ENCODE measurements at regions not wholly inside any gene's neighbourhood (a gene's known extent, or its start where the extent isn't known, plus 50 kb on each side); places are given as distances from the start of the nearest gene placed in this dataset.
"Not testable (repeated sequence)": the region's sequence is repeated elsewhere in the genome, so short reads cannot be mapped to it uniquely, and the experiment has no call there.

DNA sequence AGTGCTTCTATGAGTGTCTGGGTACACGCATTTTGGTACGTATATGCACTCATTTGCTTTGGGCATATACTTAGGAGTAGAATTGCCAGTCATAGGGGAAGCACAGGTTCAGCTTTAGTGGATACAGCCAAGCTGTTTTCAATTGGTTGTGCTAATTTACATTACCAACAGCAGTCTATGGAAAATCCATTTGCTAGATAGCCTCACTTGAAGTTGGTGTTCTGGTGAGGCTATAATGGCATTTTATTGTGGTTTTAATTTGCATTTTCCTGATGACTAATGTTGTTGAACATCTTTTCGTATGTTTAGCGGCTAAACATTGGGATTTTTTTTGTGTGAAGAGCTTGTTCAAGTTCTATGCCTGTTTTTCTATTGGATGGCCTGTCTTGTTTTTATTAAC, 76.8 kb upstream of the ANKH start:
- no peak for DNase-seq

DNA sequence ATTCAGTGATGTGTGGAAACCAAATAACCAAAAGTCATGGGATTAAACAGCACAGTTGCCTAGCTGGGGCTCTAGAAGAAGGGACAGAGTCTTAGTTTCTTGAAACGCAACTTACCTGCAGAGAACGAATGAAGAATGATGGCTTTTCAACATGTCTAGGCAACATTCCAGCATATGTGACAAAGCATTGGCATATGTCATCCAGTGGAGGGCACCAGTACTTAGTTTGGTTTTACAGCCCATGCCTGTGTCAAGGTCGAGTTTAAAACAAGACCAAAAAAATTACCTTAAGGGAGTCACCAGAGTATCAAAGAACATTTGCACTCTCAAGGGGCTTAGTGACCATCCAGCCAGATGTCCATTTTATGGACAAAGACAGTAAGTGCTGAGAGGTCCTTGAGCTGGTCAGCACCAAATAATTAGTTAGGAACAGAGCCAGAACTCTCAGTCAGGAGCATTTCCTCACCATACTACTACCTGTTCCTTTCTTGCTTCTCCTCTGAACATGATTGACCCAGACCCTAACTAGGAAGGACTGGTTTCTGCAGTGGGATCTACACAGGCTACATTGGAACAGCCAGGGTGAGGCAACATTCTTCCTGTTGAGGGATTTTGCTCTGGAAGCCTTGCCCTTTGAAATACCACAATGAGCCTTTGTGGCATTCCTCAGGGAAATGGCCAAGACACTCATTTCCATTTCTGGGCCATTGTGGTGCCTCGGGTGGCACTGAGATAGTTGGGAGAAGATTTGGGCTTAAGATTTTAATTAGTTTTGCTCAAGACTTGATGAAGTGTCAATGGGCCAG, 75.4 kb upstream of the ANKH start:
- DNase-seq, result no peak

DNA sequence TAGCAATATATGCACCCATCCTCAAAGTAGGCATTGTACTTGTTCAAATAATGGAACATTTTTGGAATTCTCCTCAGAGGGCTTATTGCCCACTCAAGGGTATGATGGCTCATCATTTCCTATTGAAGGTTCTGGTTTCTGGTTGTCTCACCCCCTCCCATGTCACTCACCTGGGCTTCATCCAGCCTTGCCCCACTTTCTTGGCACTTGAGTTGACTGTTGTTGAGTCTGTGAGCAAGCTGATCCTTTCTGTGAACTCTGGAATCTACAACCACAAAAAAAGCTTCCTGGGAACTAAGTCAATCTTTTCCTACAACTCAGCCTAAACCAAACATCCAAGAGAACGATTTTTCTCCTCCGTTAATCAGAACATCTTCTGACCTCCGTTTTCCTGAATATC, 73.9 kb upstream of the ANKH start:
- DNase-seq, result no peak

DNA sequence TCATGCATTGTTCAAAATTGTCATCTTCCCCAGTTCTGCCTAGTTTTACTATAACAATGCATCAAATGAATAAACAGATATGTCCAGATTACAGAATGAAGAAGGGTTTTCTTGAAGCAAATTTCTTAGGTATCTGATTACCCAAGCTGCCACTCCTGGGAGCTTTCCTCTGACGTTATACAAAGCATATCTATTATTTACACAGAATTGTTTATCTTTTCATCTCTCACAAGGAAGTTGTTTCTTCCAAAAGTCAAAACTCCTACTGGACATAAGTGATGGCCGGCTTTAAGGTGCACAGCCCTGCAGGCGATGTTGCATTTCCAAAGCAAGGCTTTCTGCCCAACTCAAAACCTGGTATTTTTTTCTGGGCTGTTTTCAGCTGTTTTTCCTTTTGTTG, 73.4 kb upstream of the ANKH start:
- no peak for DNase-seq

DNA sequence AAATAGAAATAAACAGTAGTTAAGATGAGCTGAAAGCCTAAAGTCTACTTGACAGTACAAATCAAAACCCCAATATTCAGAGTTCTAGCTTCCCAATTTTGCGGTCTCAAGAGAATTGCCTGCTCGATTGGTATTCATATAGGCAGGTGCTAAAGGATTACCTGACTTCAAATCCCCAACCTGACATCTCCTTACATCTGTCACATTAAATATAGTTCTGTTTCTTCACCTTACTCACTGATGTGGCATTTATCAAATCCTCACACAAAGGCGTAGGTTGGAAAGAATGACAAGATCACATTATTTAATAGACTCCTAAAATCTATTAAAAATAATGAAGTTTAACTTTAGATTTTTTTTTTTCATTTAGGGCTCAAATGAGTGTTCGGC, 72.8 kb upstream of the ANKH start:
- DNase-seq, result no peak

DNA sequence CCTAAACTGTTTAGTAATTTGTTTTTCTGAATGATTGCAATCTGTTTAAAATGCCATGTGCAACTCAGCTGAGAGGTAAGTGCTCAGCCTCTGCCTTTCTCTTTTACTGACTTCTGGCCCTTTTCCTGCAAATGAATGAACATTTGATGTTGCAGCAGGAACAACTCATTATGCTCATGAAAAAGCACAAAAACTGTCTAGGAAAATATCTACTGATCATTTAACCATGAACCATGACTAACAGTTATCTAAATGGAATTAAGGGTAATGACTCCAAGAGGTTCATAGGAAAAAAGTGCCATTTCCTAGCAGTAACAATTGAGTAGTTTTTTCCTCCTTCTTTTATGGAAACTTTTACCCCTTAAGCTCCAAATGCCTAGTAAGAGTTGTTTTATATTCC, 70.6 kb upstream of the ANKH start:
- DNase-seq, result no peak

DNA sequence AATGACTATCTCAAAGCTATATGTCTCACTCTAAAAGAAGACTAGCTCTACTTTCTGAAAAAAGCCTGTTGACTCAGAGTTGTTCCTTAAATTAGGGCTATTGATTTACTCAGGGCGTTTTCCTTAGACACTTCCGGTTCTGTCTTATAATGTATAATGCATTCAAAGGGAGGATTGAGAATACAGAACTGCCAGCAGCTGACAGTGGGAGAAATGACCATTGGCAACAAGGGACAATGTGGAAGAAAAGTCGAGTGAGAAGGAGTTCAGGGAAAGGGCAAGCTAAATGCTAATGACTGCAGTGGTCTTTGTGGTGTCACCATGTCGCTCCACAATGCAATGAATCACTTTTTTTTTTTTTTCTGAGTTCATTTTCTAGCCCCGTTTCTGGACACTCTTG, 65.7 kb upstream of the ANKH start:
- DNase-seq, result no peak

DNA sequence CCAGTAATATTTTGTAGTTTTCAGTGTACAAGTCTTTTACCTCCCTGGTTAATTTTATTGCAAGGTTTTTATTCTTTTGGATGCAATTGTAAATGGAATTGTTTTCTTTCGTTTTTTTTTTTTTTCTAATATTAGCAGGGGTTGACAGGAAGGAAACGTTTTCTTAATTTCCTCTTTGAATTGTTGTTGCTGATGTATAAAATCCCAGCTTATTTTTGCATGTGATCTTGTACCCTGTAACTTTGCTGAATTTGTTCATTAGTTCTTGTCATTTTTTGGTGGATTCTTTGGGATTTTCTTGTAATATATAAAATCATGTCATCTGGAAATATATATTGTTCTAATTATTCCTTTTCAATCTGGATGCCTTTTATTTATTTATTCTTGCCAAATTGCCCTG, 65.0 kb upstream of the ANKH start:
- DNase-seq, result no peak

DNA sequence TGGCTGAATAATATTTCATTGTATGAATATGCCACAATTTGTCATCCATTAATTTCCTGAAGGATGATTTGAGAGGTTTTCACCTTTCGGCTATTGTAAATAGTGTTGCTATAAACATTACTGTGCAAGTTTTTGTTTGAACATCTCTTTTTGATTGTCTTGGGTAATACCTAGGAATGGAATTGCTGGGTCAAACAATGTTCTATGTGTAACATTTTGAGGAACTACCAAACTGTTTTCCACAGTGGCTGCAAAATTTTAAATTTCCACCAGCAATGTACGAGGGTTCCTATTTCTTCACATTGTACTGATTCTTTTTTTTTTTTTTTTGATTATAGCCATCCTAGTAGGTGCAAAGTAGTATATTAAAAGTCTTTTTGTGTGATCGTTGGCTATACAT, 63.8 kb upstream of the ANKH start:
- DNase-seq, result no peak

DNA sequence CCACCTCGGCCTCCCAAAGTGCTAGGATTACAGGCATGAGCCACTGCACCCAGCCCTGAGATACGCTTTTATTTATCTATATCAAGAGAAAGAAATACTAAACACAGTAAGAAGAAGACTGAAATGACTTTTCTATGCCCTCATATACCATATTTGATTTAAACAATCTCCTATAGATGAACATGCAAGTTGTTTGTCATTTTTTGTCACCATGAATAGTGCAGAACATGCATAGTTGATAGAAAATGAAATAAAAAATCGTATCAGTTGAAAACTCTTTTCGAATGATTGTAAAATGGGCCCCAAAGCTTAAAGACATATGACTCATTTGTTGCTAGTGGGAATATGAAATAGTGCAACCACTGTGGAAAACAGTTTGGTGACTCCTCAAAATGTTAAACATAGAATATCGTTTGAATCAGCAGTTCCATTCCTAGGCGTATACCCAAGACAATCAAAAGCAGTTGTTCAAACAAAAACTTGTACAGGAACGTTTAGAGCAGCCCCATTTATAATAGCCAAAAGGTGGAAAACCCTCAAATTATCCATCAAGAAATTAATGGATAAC, 61.4 kb upstream of the ANKH start:
- no peak for DNase-seq

DNA sequence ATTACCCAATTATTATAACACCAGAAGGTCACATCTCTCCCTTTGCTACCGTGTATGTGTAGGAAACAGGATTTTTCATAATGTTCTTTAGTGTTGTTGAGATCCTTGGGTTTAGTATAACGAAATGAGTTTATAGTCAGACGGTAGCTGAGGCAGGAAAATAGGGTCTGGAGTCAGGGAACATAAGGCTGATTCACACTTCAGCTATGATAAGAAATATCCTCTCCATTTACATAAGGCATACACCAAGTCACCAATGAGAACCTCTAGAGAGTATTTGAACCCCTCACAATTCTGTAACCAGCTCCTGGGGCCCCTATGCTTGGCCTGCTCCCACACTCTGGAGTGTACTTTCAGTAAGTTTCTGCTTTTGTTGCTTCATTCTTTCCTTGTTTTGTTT, 58.9 kb upstream of the ANKH start:
- DNase-seq, result no peak

DNA sequence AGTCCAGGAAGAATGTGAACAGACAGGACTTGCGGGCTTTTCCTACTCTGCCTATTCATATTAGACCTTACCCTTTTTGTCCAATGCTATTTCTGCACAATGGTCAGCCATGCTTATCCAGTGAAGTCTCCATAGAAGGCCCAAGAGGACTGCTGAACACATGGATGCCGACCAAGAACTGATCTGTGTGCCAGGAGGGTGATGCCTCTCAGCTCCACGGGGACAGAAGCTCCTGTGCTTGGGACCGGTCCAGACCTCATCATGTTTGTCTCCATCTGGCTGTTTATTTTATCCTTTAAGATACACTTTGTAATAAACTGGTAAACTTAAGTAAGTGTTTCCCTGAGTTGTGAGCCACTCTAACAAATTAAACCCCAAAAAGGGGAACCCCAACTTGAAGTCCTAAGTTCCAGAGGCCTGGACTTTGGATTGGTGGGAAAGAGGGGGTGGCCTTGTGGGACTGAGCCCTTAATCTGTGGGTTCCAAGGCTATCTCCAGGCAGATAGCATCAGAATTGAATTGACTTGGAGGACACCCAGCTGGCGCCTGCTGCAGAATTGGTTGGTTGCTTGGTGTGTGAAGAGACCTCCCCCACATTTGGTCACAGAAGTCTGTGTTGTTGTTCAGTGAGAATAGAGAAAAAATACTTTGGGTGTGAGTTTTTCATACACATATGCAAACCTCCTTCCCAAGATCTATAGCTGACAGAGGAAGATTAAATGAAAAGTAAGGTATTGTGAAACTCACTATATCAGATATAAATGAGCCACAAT, 57.9 kb upstream of the ANKH start:
- DNase-seq, result peak in 1 of 58 donors; percentile 10

DNA sequence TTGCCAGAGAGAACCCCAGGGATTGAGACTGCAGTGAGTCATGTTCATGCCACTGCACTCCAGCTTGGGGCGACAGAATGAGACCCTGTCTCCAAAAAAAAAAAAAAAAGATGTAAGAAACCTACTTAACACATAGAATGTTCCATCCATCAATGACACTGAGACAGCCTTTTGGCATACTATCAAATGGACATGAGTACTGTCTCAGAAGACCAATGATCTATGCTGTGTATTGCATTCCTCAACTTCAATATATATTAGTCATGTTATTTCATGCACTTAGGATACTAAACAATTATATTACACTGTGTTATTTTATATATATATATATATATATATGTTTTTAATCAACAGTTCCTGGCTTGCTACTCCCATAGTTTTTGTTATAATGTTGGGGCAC, 57.1 kb upstream of the ANKH start:
- DNase-seq, result no peak

DNA sequence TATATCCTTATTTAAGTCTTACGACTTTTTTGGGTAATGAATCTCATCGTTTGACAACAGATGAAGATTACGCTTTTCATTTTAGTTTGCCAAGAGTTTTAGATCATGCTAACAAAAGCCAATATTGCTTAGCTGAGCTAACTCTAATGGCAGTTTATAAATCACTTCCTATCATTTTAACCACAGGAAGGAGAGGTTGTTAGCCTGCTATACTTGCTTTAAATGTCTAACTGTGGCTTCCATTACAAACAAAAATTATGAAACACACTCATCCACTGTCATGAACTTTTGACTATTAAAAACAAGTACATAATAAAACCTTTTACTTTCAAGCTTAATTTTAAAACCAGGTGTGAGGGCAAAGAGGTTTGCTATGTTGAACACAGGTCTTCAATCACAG, 53.7 kb upstream of the ANKH start:
- DNase-seq, result no peak

DNA sequence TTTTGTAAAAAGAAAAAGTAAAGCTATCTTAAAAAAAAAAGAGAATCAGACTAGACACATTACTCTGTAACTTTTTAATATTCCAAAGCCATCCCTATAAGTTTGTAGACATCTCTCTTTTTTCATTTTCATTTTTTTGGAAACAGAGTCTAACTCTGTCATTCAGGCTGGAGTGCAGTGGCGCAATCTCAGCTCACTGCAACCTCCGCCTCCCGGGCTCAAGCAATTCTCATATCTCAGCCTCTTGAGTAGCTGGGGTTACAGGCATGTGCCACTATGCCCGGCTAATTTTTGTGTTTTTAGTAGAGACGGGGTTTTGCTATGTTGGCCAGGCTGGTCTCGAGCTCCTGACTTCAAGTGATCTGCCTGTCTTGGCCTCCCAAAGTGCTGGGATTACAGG, 51.4 kb upstream of the ANKH start:
- not testable (repeated sequence) for DNase-seq

DNA sequence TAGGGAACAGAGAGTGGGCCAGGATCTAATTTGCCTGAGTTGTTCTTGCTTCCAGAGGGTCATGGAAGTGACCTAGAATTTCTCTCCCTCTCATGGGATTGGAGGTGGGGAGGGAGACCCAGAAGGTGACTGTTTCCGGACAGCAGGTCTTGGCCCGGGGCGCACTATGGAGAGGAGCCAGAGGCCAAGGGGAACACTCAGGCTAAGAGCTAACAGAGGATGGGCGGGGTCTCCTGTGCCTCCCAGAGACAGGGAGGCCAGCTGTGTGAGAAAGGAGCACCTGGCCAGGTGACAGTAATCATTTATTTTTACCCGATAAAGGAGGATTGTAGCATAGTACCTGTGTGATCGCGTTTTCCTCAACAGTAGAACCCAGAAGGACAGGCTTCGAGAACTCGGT, 50.9 kb upstream of the ANKH start:
- no peak for DNase-seq
